Omental fat pad (tissue), 3 donors: ENCODE measurements at regions not wholly inside any gene's neighbourhood (a gene's known extent, or its start where the extent isn't known, plus 50 kb on each side); places are given as distances from the start of the nearest gene placed in this dataset.
"Not testable (repeated sequence)": the region's sequence is repeated elsewhere in the genome, so short reads cannot be mapped to it uniquely, and the experiment has no call there.

Experiments
- ATAC-seq: fragments of 150-250 bp; one replicate; pipeline ENCODE4 v1.9.1; 2016; ENCODE audit warnings: mild to moderate bottlenecking, moderate library complexity; ENCODE audit not compliant: low FRiP score
- DNase-seq: peaks from one replicate; pipeline ENCODE4 v3.0.0-alpha.2; 2019; ENCODE audit warnings: low spot score
- TF ChIP-seq, protein P1 (sequence below), 3 donors: fragments of 450-650 bp; IDR thresholded peaks; one replicate each; pipeline ENCODE4 v1.5.1; 2016 to 2017; ENCODE audit warnings: antibody characterized with exemption in 3 of 3, mild to moderate bottlenecking in 3 of 3, moderate library complexity in 2 of 3

DNA sequence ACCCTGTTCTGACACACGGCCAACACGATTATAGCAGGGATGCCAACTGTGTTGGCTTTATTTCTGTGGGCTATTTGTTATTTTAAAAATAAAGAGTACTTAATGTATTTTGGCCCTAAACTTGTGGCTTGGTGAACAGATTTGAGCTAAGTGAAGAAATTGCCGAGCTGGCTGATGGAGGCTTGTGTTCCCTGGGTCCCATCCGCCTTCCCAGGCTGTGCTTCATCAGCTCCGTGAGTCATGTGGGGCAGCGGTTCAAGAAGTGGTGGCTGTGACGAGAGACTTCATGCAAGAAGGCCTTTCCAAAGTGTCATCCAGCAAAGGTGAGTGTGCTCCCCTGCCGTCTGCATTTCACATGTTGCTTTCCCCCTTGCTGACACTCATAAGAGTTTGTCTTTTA is 73.6 kb upstream of the NCK2 start:
- TF ChIP-seq, protein P1, sequence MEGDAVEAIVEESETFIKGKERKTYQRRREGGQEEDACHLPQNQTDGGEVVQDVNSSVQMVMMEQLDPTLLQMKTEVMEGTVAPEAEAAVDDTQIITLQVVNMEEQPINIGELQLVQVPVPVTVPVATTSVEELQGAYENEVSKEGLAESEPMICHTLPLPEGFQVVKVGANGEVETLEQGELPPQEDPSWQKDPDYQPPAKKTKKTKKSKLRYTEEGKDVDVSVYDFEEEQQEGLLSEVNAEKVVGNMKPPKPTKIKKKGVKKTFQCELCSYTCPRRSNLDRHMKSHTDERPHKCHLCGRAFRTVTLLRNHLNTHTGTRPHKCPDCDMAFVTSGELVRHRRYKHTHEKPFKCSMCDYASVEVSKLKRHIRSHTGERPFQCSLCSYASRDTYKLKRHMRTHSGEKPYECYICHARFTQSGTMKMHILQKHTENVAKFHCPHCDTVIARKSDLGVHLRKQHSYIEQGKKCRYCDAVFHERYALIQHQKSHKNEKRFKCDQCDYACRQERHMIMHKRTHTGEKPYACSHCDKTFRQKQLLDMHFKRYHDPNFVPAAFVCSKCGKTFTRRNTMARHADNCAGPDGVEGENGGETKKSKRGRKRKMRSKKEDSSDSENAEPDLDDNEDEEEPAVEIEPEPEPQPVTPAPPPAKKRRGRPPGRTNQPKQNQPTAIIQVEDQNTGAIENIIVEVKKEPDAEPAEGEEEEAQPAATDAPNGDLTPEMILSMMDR (IDR thresholded peaks at IDR 0.05): no peak
- ATAC-seq (no peak), DNase-seq (no peak)

DNA sequence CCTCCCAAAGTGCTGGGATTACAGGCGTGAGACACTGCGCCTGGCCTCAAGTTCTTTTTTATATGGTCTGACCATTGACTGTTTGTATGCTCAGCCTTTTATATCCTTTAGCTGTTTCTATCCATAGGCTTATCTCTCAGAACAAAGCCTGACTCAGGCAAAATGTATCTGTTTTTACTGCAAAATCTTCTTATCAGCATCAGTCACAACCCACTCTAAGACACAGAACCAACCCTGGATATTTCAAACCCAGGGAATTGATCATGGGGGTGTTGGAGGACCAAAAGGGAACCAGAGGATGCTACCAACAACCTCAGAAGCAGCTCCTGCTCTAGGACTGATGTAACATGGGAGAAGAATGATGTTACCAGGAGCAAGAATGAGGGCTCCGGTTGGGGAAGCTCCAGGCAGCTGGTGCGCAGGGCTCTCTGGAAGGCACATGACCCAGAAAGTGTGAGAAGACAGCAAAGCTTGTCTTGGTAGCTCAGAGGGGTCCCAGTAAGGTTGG is 75.3 kb upstream of the NCK2 start:
- TF ChIP-seq, protein P1 (IDR thresholded peaks at IDR 0.05): no peak
- ATAC-seq: no peak
- no peak for DNase-seq

DNA sequence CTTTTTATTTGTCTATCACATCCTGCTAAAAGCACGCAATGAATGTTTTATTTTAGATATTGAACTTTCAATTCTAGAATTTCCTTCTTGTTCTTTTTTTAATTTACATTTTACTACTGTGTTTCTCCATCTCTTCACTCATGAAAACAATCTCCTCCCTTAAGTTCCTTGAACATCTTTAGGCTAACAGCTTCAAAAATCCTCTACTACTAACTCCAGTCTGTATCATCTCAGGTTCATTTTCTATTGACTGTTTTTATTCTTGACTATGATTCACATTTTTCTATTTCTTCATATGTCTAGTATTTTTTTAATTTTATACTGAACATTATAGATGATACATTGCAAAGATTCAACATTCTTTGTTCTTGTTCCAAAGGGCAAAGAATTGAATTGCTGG is 79.2 kb upstream of the NCK2 start:
- DNase-seq (no peak), ATAC-seq (no peak)
- TF ChIP-seq, protein P1 (IDR thresholded peaks at IDR 0.05): no peak

DNA sequence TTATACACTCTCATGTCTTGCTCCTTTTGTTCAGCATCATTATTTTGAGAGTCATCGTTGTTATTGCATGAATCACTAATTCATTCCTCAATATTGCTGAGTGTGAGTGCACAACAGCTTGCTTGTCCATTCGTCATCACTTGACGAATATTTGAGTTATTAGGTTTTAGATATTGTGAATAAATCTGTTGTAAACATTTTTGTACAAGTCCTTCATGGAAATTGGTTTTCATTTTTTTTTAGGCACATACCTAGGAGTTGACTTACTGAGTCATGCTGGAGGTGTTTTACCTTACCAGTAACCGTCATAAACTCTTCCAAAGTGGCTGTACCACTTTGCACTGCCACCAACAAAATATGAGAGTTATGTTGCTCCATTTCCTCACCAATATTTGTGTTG is 84.2 kb upstream of the NCK2 start:
- TF ChIP-seq, protein P1 (IDR thresholded peaks at IDR 0.05): no peak
- DNase-seq: no peak
- no peak for ATAC-seq

DNA sequence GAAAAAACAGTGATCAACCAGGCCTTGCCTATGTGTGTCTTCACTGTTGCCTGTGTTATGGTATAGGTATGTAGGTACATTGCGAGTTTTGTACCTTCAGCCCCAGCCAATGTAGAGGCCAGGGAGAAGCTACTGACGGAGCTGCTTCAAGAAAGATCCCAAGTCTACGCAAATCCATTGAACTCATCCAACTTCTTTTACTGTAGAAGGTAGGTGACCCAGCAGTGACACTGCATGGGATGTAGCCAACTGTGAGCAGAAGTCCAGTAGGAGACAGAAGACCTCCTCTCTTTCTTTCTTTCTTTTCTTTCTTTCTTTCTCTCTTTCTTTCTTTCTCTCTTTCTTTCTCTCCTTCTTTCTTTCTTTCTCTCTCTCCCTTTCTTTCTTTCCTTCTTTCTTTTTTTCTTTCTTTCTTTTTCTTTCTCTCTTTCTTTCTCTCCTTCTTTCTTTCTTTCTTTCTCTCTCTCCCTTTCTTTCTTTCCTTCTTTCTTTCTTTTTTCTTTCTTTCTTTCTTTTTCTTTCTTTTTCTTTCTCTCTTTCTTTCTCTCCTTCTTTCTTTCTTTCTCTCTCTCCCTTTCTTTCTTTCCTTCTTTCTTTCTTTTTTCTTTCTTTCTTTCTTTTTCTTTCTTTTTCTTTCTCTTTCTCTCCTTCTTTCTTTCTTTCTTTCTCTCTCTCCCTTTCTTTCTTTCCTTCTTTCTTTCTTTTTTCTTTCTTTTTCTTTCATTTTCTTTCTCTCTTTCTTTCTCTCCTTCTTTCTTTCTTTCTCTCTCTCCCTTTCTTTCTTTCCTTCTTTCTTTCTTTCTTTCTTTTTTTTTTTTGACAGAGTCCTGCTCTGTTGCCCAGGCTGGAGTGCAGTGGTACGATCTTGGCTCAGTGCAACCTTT is 88.7 kb upstream of the NCK2 start:
- not testable (repeated sequence) for DNase-seq, ATAC-seq

DNA sequence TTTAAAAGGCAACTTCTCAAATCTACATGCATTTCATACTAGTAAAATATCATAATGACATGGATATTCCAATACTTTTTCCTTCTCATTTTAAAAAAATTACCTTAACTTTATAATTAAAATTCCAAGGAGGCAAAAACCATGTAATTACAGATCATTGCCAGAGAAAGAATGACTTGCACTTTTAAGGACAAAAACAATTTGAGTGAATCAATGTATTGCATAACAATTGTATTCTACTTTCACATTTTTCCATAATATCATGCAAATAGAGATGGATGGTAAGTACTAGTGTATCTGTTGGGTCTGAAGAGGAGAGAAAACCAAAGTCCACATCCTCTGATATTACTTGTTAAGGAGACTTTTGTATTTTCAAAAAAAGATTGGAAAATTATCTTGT is 89.5 kb upstream of the NCK2 start:
- TF ChIP-seq, protein P1 (IDR thresholded peaks at IDR 0.05): no peak
- DNase-seq: no peak
- ATAC-seq: no peak

DNA sequence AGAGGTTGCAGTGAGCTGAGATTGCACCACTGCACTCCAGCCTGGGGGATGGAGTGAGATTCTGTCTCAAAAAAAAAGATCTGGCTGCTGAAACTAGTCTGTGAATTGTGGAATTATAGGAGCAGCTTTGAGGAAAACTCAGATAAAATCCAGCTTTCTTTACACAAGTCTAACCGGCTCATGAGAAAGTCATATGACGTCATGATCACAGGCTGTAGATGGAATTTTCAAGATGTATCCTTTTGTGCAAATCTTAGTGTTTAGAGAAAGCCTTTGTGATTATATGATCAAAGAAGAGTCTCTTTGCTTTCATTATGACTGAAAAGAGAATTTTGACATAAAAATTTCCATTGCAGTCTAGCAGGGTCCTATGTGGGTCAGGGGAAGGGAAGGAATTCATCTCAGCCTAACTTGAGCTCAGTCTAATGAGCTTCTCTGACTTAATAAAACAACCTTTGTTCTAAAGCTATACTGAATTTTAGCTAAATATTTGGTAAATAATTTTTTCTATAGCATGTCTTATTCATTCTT is 90.2 kb upstream of the NCK2 start:
- no peak for DNase-seq
- TF ChIP-seq, protein P1 (IDR thresholded peaks at IDR 0.05): no peak
- ATAC-seq: no peak
